OCI-LY7 (cell line): ENCODE measurements at regions not wholly inside any gene's neighbourhood (a gene's known extent, or its start where the extent isn't known, plus 50 kb on each side); places are given as distances from the start of the nearest gene placed in this dataset.

Source experiments
- CTCF ChIP-seq: fragments of 200-600 bp; sonication (generic); conservative IDR thresholded peaks from 2 replicates; pipeline ENCODE4 v1.5.1; 2014; ENCODE audit warnings: mild to moderate bottlenecking, antibody characterized with exemption, low read length, moderate library complexity, mixed read lengths
- EZH2phosphoT487 ChIP-seq: fragments of 200-600 bp; sonication (generic); IDR thresholded peaks from 2 replicates; pipeline ENCODE4 v1.6.1; 2018; ENCODE audit warnings: low read depth, borderline replicate concordance, mild to moderate bottlenecking, mixed run types, antibody characterized with exemption, low read length, moderate library complexity, mixed read lengths

DNA sequence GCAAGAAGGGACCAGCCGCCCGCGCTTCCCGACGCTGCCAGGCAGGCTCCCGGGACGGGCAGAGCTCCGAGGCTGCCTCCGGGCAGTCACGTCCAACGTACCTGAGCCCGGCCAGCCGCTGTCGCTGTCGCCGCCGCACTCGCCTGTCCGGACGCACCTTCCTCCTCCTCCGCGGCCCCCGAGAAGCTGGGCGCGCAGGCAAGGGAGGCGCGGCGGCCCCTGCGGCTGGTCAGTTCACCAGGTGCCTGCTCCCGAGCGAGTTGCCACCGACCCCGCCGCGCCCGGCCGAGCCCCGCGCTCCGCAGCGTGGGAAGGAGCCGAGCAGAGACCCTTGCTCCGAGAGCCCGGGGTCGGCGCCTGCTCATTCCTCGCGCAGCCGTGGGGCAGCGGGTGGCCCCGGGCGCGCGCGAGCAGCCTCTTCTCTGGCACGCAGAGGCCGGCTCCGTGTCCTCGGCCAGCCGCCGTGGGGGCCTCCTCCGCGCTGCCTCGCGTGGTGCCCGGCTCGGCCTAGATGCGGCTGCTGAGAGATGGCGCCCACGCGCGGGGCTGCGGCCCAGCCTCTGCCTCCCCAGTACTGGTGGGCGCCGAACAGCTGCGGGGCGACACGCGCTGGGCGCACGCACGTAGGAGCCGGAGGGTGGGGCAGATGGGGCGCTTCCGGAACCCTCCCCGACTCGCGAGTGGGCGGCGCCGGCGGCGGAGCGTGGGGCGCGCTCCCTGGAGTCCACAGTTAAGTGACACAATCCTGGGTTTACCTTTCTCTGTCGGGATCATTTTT, 419.4 kb downstream of the UQCRFS1 start:
- no peak for TF ChIP-seq CTCF
- no peak for TF ChIP-seq EZH2phosphoT487
